DND-41 (cell line): ENCODE measurements at regions not wholly inside any gene's neighbourhood (a gene's known extent, or its start where the extent isn't known, plus 50 kb on each side); places are given as distances from the start of the nearest gene placed in this dataset.
"Not testable (repeated sequence)": the region's sequence is repeated elsewhere in the genome, so short reads cannot be mapped to it uniquely, and the experiment has no call there.

Experiments
- CTCF ChIP-seq: IDR thresholded peaks from 2 replicates; pipeline ENCODE4 v1.5.1; 2012; ENCODE audit warnings: borderline replicate concordance, low read length, moderate library complexity, mild to moderate bottlenecking; ENCODE audit not compliant: poor library complexity, severe bottlenecking; ENCODE audit errors: extremely low read depth
- EZH2 ChIP-seq: IDR thresholded peaks from 3 replicates; pipeline ENCODE4 v1.6.1; 2012; ENCODE audit warnings: borderline replicate concordance, low read depth, mild to moderate bottlenecking, moderate library complexity, low read length, inconsistent platforms; ENCODE audit not compliant: severe bottlenecking

- not testable (repeated sequence) for TF ChIP-seq CTCF, EZH2
Observed at GRCh38 chr5:176122361-176122760, 115.9 kb upstream of the SIMC1 start.
